ENCODE measurements at regions not wholly inside any gene's neighbourhood (a gene's known extent, or its start where the extent isn't known, plus 50 kb on each side); places are given as distances from the start of the nearest gene placed in this dataset.

- TF ChIP-seq POLR2A (IDR thresholded peaks at IDR 0.05; ENCODE audit: low read length) (no peak), SMC3 (IDR thresholded peaks at IDR 0.05) (no peak), CTCF (IDR thresholded peaks at IDR 0.05) (no peak), RCOR1 (IDR thresholded peaks at IDR 0.05; ENCODE audit: low read depth, low read length) (no peak), MAFK (IDR thresholded peaks at IDR 0.05; ENCODE audit: partially characterized antibody) (no peak), CHD4 (IDR thresholded peaks at IDR 0.05; ENCODE audit: borderline replicate concordance) (no peak), HMGXB4 (CRISPR knock-in tag; IDR thresholded peaks at IDR 0.05; ENCODE audit: borderline replicate concordance) (no peak), E2F6 (IDR thresholded peaks at IDR 0.05; ENCODE audit: borderline replicate concordance, low read depth) (no peak), ZNF302 (CRISPR knock-in tag; IDR thresholded peaks at IDR 0.05) (no peak), HOXA7 (CRISPR knock-in tag; IDR thresholded peaks at IDR 0.05) (no peak), ESRRA (IDR thresholded peaks at IDR 0.05; ENCODE audit: borderline replicate concordance, low read length) (no peak)
Observed at GRCh38 chr6:147924598-147924997, 416.1 kb downstream of the SAMD5 start.
